ENCODE measurements at regions not wholly inside any gene's neighbourhood (a gene's known extent, or its start where the extent isn't known, plus 50 kb on each side); places are given as distances from the start of the nearest gene placed in this dataset.

GRCh38 chr6:112563368-112563767 lies 216.2 kb downstream of the RFPL4B start:
- no peak for TF ChIP-seq CTCF (IDR thresholded peaks at IDR 0.05)
- TF ChIP-seq EP300 (IDR thresholded peaks at IDR 0.05) = no peak
- no peak for TF ChIP-seq POLR2A (IDR thresholded peaks at IDR 0.05)

Measured in ovary (tissue), 3 donors.